Kidney (tissue), 13 donors: ENCODE measurements at regions not wholly inside any gene's neighbourhood (a gene's known extent, or its start where the extent isn't known, plus 50 kb on each side); places are given as distances from the start of the nearest gene placed in this dataset.
"Not testable (repeated sequence)": the region's sequence is repeated elsewhere in the genome, so short reads cannot be mapped to it uniquely, and the experiment has no call there.

Experiments used
- DNase-seq, 5 donors: peaks; one replicate each; pipeline ENCODE4 v3.0.0-alpha.2; 2013 to 2020
- FAIRE-seq: peaks from 2 replicates; lab custom pipeline; 2012; peaks lifted over from hg19 to GRCh38; lab: Jason Lieb, UNC
- H3K27ac ChIP-seq, 2 donors: one replicate each; pipeline ENCODE4 v1.7.0; 2013; ENCODE audit warnings: low read depth in 2 of 2, low read length in 2 of 2, inconsistent platforms in 1 of 2
- H3K27me3 ChIP-seq: one replicate; pipeline ENCODE4 v1.7.1; 2013; ENCODE audit warnings: low read length, inconsistent platforms; ENCODE audit not compliant: control insufficient read depth, insufficient read depth
- H3K36me3 ChIP-seq, 3 donors: one replicate each; pipeline versions ENCODE4 v1.7.0 to v1.7.1; 2013; ENCODE audit warnings: low read length in 3 of 3, control low read depth in 1 of 3, inconsistent platforms in 1 of 3; ENCODE audit not compliant: insufficient read depth in 3 of 3, control insufficient read depth in 2 of 3
- H3K4me1 ChIP-seq, 3 donors: one replicate each; pipeline versions ENCODE4 v1.7.0 to v1.7.1; 2013; ENCODE audit warnings: low read length in 3 of 3, inconsistent platforms in 1 of 3, low read depth in 1 of 3; ENCODE audit not compliant: control insufficient read depth in 2 of 3, insufficient read depth in 2 of 3
- H3K4me3 ChIP-seq, 3 donors: one replicate each; pipeline versions ENCODE4 v1.7.0 to v1.8.1; 2013; ENCODE audit warnings: low read length in 3 of 3, control low read depth in 1 of 3, inconsistent platforms in 1 of 3
- H3K9ac ChIP-seq, 3 donors: one replicate each; pipeline versions ENCODE4 v1.7.0 to v1.7.1; 2013; ENCODE audit warnings: low read length in 3 of 3, control low read depth in 1 of 3, inconsistent platforms in 1 of 3
- H3K9me3 ChIP-seq, 3 donors: one replicate each; pipeline versions ENCODE4 v1.7.0 to v1.7.1; 2013; ENCODE audit warnings: low read length in 3 of 3, control low read depth in 1 of 3, inconsistent platforms in 1 of 3; ENCODE audit not compliant: control insufficient read depth in 2 of 3, insufficient read depth in 1 of 3
- CTCF ChIP-seq: IDR thresholded peaks from 3 replicates; pipeline ENCODE4 v1.5.1; 2012; ENCODE audit warnings: mild to moderate bottlenecking, moderate library complexity, borderline replicate concordance; ENCODE audit not compliant: insufficient read depth; ENCODE audit errors: extremely low read depth
- intact Hi-C: fragments of 100-400 bp; cut with DNase I; formaldehyde crosslinking; loops from one replicate; pipeline ENCODE4 v1.11.1; 2022
- donor health status: control.
- donor health status: control.
- donor health status: control.
- donor health status: control.
- donor health status: control.
- donor health status: DM: yes; HTN: yes; CAD: no.
- donor health status: Normal renal cell carcinoma (clear cell type).

GRCh38 chr4:3634894-3635820 lies 102.9 kb upstream of the LRPAP1 start:
- FAIRE-seq: no peak
- no peak overlapping the region for H3K4me3 ChIP-seq
- intact Hi-C loops: no loop called here
- no peak overlapping the region for H3K9ac ChIP-seq
- TF ChIP-seq CTCF: no peak
- no peaks in the 10 kb centered on the region for H3K36me3 ChIP-seq
- H3K27ac ChIP-seq: no peak overlapping the region
- no peaks in the 10 kb centered on the region for H3K4me1 ChIP-seq
- peak; percentile 72 to 87 (median 77) for DNase-seq
- H3K9me3 ChIP-seq: no peaks in the 10 kb centered on the region
- H3K27me3 ChIP-seq: no peaks in the 10 kb centered on the region

GRCh38 chr4:3634281-3634857 lies 102.1 kb upstream of the LRPAP1 start:
- H3K9me3 ChIP-seq: no peaks in the 10 kb centered on the region
- no peak overlapping the region for H3K27ac ChIP-seq
- intact Hi-C loops: no loop called here
- FAIRE-seq (no peak), DNase-seq (peak in 1 of 5 donors; percentile 61)
- H3K4me3 ChIP-seq: no peak overlapping the region
- H3K36me3 ChIP-seq: no peaks in the 10 kb centered on the region
- no peak for TF ChIP-seq CTCF
- H3K9ac ChIP-seq: no peak overlapping the region
- H3K27me3 ChIP-seq: no peaks in the 10 kb centered on the region
- H3K4me1 ChIP-seq: no peaks in the 10 kb centered on the region

GRCh38 chr4:3633277-3633676 lies 101.1 kb upstream of the LRPAP1 start:
- H3K4me3 ChIP-seq, H3K4me1 ChIP-seq, intact Hi-C loops, H3K9ac ChIP-seq, H3K27ac ChIP-seq, FAIRE-seq, H3K9me3 ChIP-seq, H3K27me3 ChIP-seq, H3K36me3 ChIP-seq: not testable (repeated sequence)
- peak in 1 of 5 donors; percentile 44 for DNase-seq

GRCh38 chr4:3632794-3633193 lies 100.6 kb upstream of the LRPAP1 start:
- H3K4me3 ChIP-seq, FAIRE-seq, H3K4me1 ChIP-seq, H3K9me3 ChIP-seq, H3K27me3 ChIP-seq, H3K9ac ChIP-seq, intact Hi-C loops, H3K36me3 ChIP-seq, H3K27ac ChIP-seq: not testable (repeated sequence)
- peak in 1 of 5 donors; percentile 71 for DNase-seq

- H3K27me3 ChIP-seq, H3K4me3 ChIP-seq, FAIRE-seq, H3K9me3 ChIP-seq, H3K36me3 ChIP-seq, intact Hi-C loops, H3K9ac ChIP-seq, H3K27ac ChIP-seq, H3K4me1 ChIP-seq: not testable (repeated sequence)
- peak; percentile 81 to 94 (median 85) for DNase-seq
Observed at GRCh38 chr4:3631544-3632266, 99.5 kb upstream of the LRPAP1 start.
